ENCODE measurements at regions not wholly inside any gene's neighbourhood (a gene's known extent, or its start where the extent isn't known, plus 50 kb on each side); places are given as distances from the start of the nearest gene placed in this dataset.

DNA sequence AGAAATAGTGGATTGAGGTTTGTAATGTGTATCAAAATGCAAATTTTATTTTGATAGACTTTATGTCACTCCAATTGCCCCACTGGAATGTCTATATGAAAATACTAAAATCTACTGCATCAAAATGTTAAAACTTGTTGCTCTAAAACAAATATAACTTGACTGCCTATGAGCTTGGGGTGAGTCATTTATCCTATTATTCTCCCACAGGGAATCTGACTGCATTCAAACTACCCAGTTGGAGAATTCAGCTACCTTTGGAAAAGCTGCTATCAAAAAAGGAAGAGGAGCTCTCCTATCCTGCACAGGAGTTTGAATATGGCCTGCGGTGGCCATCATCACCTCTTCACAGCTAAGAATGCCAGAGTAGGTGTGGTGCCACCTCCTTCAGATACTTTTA lies 173.1 kb downstream of the KLHL28 start:
- no peak for TF ChIP-seq CTCF (optimal IDR thresholded peaks at IDR 0.05 in 1 of 3, IDR thresholded peaks at IDR 0.05 in 1 of 3, conservative IDR thresholded peaks at IDR 0.05 in 1 of 3; ENCODE audit: extremely low read depth in 1 of 3, insufficient read depth in 2 of 3, low read length in 3 of 3)
- TF ChIP-seq EZH2 (IDR thresholded peaks at IDR 0.05; ENCODE audit: low read length) = no peak

All from keratinocyte (primary cell).